H1 (cell line): ENCODE measurements at regions not wholly inside any gene's neighbourhood (a gene's known extent, or its start where the extent isn't known, plus 50 kb on each side); places are given as distances from the start of the nearest gene placed in this dataset.

Experiments
- CTCF ChIA-PET: fragments of 300-600 bp; sonication (Branson Sonifier 250); formaldehyde crosslinking; loops from one replicate; lab custom pipeline; 2021; ENCODE audit not compliant: partially characterized antibody; lab: Charles Lee
- POLR2A ChIA-PET: fragments of 300-600 bp; sonication (Branson Sonifier 250); formaldehyde crosslinking; loops from one replicate; lab custom pipeline; 2021; ENCODE audit warnings: inconsistent platforms; ENCODE audit not compliant: partially characterized antibody; lab: Charles Lee
- DNase-seq, 2 experiments: peaks; one replicate each; pipeline versions ENCODE4 v3.0.0 to v3.0.0-alpha.2; 2010 to 2022; ENCODE audit warnings: low spot score in 2 of 2, low read depth in 1 of 2, mixed read lengths in 1 of 2
- FAIRE-seq: peaks from 2 replicates; lab custom pipeline; 2011; peaks lifted over from hg19 to GRCh38; lab: Jason Lieb, UNC
- H2AFZ ChIP-seq: 2 replicates; pipeline ENCODE4 v1.8.1; 2012; ENCODE audit warnings: low read length, inconsistent platforms
- H2AK5ac ChIP-seq: 2 replicates; pipeline ENCODE4 v1.6.1; 2013; ENCODE audit warnings: low read depth, low read length
- H2BK120ac ChIP-seq: replicated peaks from 2 replicates; pipeline ENCODE3; 2013; ENCODE audit warnings: low read depth, low read length, inconsistent platforms
- H2BK12ac ChIP-seq: 2 replicates; pipeline ENCODE4 v1.6.1; 2013; ENCODE audit warnings: low read depth, low read length
- H2BK15ac ChIP-seq: 2 replicates; pipeline ENCODE4 v1.6.1; 2013; ENCODE audit warnings: low read length
- H2BK20ac ChIP-seq: 2 replicates; pipeline ENCODE4 v1.6.1; 2013; ENCODE audit warnings: low read length
- H2BK5ac ChIP-seq: 2 replicates; pipeline ENCODE4 v1.6.1; 2013; ENCODE audit warnings: low read depth, low read length
- H3K14ac ChIP-seq: 2 replicates; pipeline ENCODE4 v1.6.1; 2013; ENCODE audit warnings: inconsistent platforms; ENCODE audit not compliant: insufficient read length
- H3K18ac ChIP-seq: 2 replicates; pipeline ENCODE4 v1.6.1; 2013; ENCODE audit warnings: low read length; ENCODE audit errors: extremely low read depth
- H3K23ac ChIP-seq: 2 replicates; pipeline ENCODE4 v1.6.1; 2013; ENCODE audit warnings: inconsistent platforms; ENCODE audit not compliant: insufficient read length
- H3K23me2 ChIP-seq: 2 replicates; pipeline ENCODE4 v1.6.1; 2013; ENCODE audit warnings: low read depth, low read length
- H3K27ac ChIP-seq: 2 replicates; pipeline ENCODE4 v1.6.1; 2011; ENCODE audit warnings: low read depth, low read length, inconsistent platforms
- H3K27me3 ChIP-seq, 4 experiments: replicated peaks in 1 of 4; 1 replicate in 1 of 4; 2 replicates in 3 of 4; pipeline versions ENCODE4 v1.6.1 to v1.8.1; 2011 to 2013; ENCODE audit warnings: low read length in 3 of 4, mild to moderate bottlenecking in 3 of 4, inconsistent platforms in 2 of 4, mixed read lengths in 2 of 4, moderate library complexity in 1 of 4; ENCODE audit not compliant: control insufficient read depth in 3 of 4, insufficient read depth in 3 of 4; ENCODE audit errors: extremely low read depth in 1 of 4
- H3K36me3 ChIP-seq, 4 experiments: 2 replicates each; pipeline versions ENCODE4 v1.6.1 to v1.8.1; 2011 to 2013; ENCODE audit warnings: mild to moderate bottlenecking in 4 of 4, low read length in 3 of 4, moderate library complexity in 2 of 4, control low read depth in 1 of 4, inconsistent platforms in 1 of 4; ENCODE audit not compliant: insufficient read depth in 4 of 4, control insufficient read depth in 2 of 4
- H3K4ac ChIP-seq: replicated peaks from 2 replicates; pipeline ENCODE3; 2013; ENCODE audit warnings: low read length, low read depth, mixed read lengths, inconsistent platforms; ENCODE audit not compliant: insufficient read length
- H3K4me1 ChIP-seq, 4 experiments: replicated peaks in 1 of 4; 1 replicate in 1 of 4; 2 replicates in 3 of 4; pipeline versions ENCODE4 v1.6.1 to v1.8.1; 2011 to 2013; ENCODE audit warnings: low read length in 3 of 4, inconsistent platforms in 2 of 4, mixed read lengths in 1 of 4; ENCODE audit not compliant: insufficient read depth in 4 of 4, control insufficient read depth in 3 of 4
- H3K4me2 ChIP-seq, 2 experiments: 2 replicates each; pipeline versions ENCODE4 v1.6.1 to v1.8.1; 2011 to 2013; ENCODE audit warnings: low read depth in 2 of 2, low read length in 2 of 2, control low read depth in 1 of 2, inconsistent platforms in 1 of 2, mild to moderate bottlenecking in 1 of 2; ENCODE audit not compliant: insufficient read depth in 1 of 2
- H3K4me3 ChIP-seq, 4 experiments: fragments of 200-600, 300-600 bp in 1 of 4; sonication (generic), shearing (Covaris generic), sonication (Bioruptor Twin) in 1 of 4; 2 replicates each; pipeline versions ENCODE4 v1.5.1 to v1.8.1; 2011 to 2016; ENCODE audit warnings: low read length in 4 of 4, low read depth in 3 of 4, control low read depth in 2 of 4, inconsistent platforms in 2 of 4, mild to moderate bottlenecking in 2 of 4, mixed read lengths in 1 of 4, moderate library complexity in 1 of 4; ENCODE audit not compliant: insufficient read depth in 2 of 4; ENCODE audit errors: extremely low read depth in 1 of 4
- H3K56ac ChIP-seq: replicated peaks from 2 replicates; pipeline ENCODE3; 2013; ENCODE audit warnings: low read depth, mild to moderate bottlenecking, mixed read lengths, low read length, inconsistent platforms; ENCODE audit not compliant: insufficient read length
- H3K79me1 ChIP-seq: 2 replicates; pipeline ENCODE4 v1.6.1; 2013; ENCODE audit warnings: low read depth, low read length, control low read depth
- H3K79me2 ChIP-seq, 2 experiments: 2 replicates each; pipeline versions ENCODE4 v1.6.1 to v1.8.1; 2012 to 2013; ENCODE audit warnings: low read length in 2 of 2, mild to moderate bottlenecking in 2 of 2, inconsistent platforms in 1 of 2; ENCODE audit not compliant: insufficient read depth in 2 of 2, control insufficient read depth in 1 of 2
- H3K9ac ChIP-seq, 4 experiments: replicated peaks in 1 of 4; 1 replicate in 1 of 4; 2 replicates in 3 of 4; pipeline versions ENCODE4 v1.6.1 to v1.8.1; 2011 to 2013; ENCODE audit warnings: low read depth in 3 of 4, low read length in 3 of 4, control low read depth in 2 of 4, mild to moderate bottlenecking in 2 of 4, moderate library complexity in 2 of 4, inconsistent platforms in 1 of 4; ENCODE audit errors: extremely low read depth in 1 of 4
- H3K9me3 ChIP-seq, 2 experiments: 2 replicates each; pipeline versions ENCODE4 v1.6.1 to v1.8.1; 2012 to 2013; ENCODE audit warnings: mild to moderate bottlenecking in 2 of 2, moderate library complexity in 2 of 2, control low read depth in 1 of 2, inconsistent platforms in 1 of 2, low read depth in 1 of 2, low read length in 1 of 2, mixed read lengths in 1 of 2; ENCODE audit not compliant: insufficient read depth in 2 of 2
- H4K20me1 ChIP-seq, 2 experiments: replicated peaks in 1 of 2; 2 replicates each; pipeline versions ENCODE3 to v1.8.1; 2011 to 2013; ENCODE audit warnings: inconsistent platforms in 2 of 2, low read length in 2 of 2, mild to moderate bottlenecking in 1 of 2; ENCODE audit not compliant: insufficient read depth in 2 of 2, control insufficient read depth in 1 of 2
- H4K5ac ChIP-seq: 2 replicates; pipeline ENCODE4 v1.6.1; 2013; ENCODE audit warnings: low read length, low read depth, mixed read lengths, inconsistent platforms; ENCODE audit not compliant: insufficient read length
- H4K8ac ChIP-seq: 2 replicates; pipeline ENCODE4 v1.8.0; 2013; ENCODE audit warnings: mild to moderate bottlenecking, moderate library complexity, low read length, inconsistent platforms; ENCODE audit not compliant: insufficient read depth; ENCODE audit errors: extremely low read depth
- H4K91ac ChIP-seq: replicated peaks from 2 replicates; pipeline ENCODE3; 2013; ENCODE audit warnings: low read length, mixed read lengths, inconsistent platforms; ENCODE audit not compliant: insufficient read length
- BRCA1 ChIP-seq: IDR thresholded peaks from 2 replicates; pipeline ENCODE4 v1.6.1; 2012; ENCODE audit warnings: low read depth, low read length, improper control_type of control experiment
- HDAC2 ChIP-seq, 2 experiments: fragments of 300-600 bp in 1 of 2; sonication (generic) in 1 of 2; IDR thresholded peaks; 2 replicates each; pipeline ENCODE4 v1.6.1; 2011 to 2012; ENCODE audit warnings: low read depth in 2 of 2, low read length in 2 of 2, mild to moderate bottlenecking in 2 of 2, moderate library complexity in 2 of 2, borderline replicate concordance in 1 of 2, inconsistent platforms in 1 of 2
- KDM1A ChIP-seq: fragments of 200-600, 300-600 bp; sonication (generic); IDR thresholded peaks from 2 replicates; pipeline ENCODE4 v1.7.1; 2016; ENCODE audit warnings: mild to moderate bottlenecking, low read length, borderline replicate concordance
- SRF ChIP-seq: IDR thresholded peaks from 2 replicates; pipeline ENCODE4 v1.6.1; 2011; ENCODE audit warnings: mild to moderate bottlenecking, low read depth, low read length, moderate library complexity
- WGBS, 2 experiments: shearing (Covaris generic) in 1 of 2; methylation state at CpG; one replicate each; pipeline versions ENCODE4 v1.1.6 to v1.1.7; 2013 to 2015; ENCODE audit warnings: low lambda C conversion rate in 2 of 2, mixed read lengths in 2 of 2, inconsistent platforms in 1 of 2, low coverage in 1 of 2, missing lambda C conversion rate in 1 of 2; ENCODE audit not compliant: insufficient replicate concordance in 2 of 2, insufficient coverage in 1 of 2, insufficient read length in 1 of 2; ENCODE audit errors: extremely low coverage in 1 of 2, missing lambda C conversion rate in 1 of 2; 5-methylcytosine and 5-hydroxymethylcytosine counted together

DNA sequence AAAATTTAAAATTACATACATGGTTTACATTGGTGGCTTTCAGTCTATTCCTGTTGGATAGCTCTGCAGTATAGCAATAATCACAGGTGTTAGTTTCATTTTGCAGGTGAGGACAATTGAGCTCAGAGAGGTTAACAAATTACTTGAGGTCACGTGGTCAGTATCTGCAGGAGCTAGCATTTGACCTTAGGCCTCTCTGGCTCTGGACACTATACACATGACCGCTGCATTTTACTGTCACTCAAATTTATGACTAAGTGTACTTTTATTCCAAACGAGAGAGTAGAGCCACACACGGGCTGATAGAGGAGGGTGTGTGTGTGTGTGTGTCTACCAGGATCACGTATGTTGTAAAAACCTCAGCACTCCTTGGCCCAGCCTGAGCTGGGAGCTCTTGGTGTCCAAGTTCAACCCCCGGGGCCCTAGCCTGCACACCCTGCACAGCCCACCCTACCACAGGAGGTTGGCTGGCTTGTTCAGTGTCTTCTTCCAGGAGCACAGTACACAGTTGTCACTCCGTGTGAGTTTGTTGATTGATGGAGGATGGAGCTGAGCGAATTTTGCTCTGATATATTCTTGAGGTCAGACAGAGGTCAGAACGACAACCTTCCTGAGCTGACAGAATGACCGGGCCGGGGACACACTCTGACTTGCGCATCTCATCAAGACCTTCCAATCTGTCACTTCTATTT, 272.7 kb downstream of the GFRA1 start:
- Histone ChIP-seq H2BK12ac (no peak overlapping the region), H3K4ac (no peak overlapping the region), H4K5ac (no peak overlapping the region), H2AK5ac (no peak overlapping the region), H2BK15ac (no peak overlapping the region), H3K23me2 (no peaks in the 10 kb centered on the region), H3K4me2 (no peak overlapping the region), H3K9me3 (peaks cover 18 to 26% of the 10 kb centered on the region in 2 experiments), H2BK5ac (no peak overlapping the region), H4K20me1 (no peaks in the 10 kb centered on the region), H4K91ac (no peak overlapping the region), H3K79me1 (no peaks in the 10 kb centered on the region), H3K9ac (no peak overlapping the region), H2BK20ac (no peak overlapping the region), H2BK120ac (no peak overlapping the region), H3K27me3 (peaks cover under 1 to 20% (median 12%) of the 10 kb centered on the region in 4 experiments), H3K18ac (no peak overlapping the region), H3K27ac (no peak overlapping the region), H3K4me1 (peaks cover 0 to 5% (median 2%) of the 10 kb centered on the region in 4 experiments; a peak in 3 of 7 replicates), H3K79me2 (no peaks in the 10 kb centered on the region), H3K4me3 (no peak overlapping the region), H2AFZ (no peak overlapping the region), H3K14ac (no peak overlapping the region), H3K56ac (no peak overlapping the region), H4K8ac (no peak overlapping the region), H3K36me3 (peaks cover 0 to 15% (median 1%) of the 10 kb centered on the region in 4 experiments; a peak in 3 of 8 replicates), H3K23ac (no peak overlapping the region)
- no peak for FAIRE-seq
- no peak for DNase-seq
- WGBS, 2 experiments, result 95% methylated on average over 12 of the region's 12 CpGs; no CpG with 5 or more reads in 1 of the 2 experiments
- ChIA-PET CTCF (no interaction called here), POLR2A (no interaction called here)
- TF ChIP-seq HDAC2 (IDR thresholded peaks at IDR 0.05; ENCODE audit: borderline replicate concordance in 1 of 2, low read depth in 2 of 2, low read length in 2 of 2), result no peak
- TF ChIP-seq SRF, result no peak
- no peak for TF ChIP-seq KDM1A
- TF ChIP-seq BRCA1, result no peak
